ENCODE measurements at regions not wholly inside any gene's neighbourhood (a gene's known extent, or its start where the extent isn't known, plus 50 kb on each side); places are given as distances from the start of the nearest gene placed in this dataset.

- TF ChIP-seq CTCF (conservative IDR thresholded peaks at IDR 0.05 in 1 of 2, IDR thresholded peaks at IDR 0.05 in 1 of 2; ENCODE audit: extremely low read depth in 1 of 2, insufficient read depth in 1 of 2, low read depth in 1 of 2, low read length in 2 of 2) (no peak), EZH2 (IDR thresholded peaks at IDR 0.05; ENCODE audit: borderline replicate concordance, low read length) (no peak)
Measured at GRCh38 chr3:95036526-95037021, 973.7 kb downstream of the NSUN3 start.

All from mammary epithelial cell (primary cell).